ENCODE measurements at regions not wholly inside any gene's neighbourhood (a gene's known extent, or its start where the extent isn't known, plus 50 kb on each side); places are given as distances from the start of the nearest gene placed in this dataset.

GRCh38 chr2:144948205-144948855 lies 428.4 kb upstream of the ZEB2 start:
- no peak overlapping the region for H3K4me3 ChIP-seq
- H3K9me3 ChIP-seq: no peaks in the 10 kb centered on the region
- no peak overlapping the region for H3K27ac ChIP-seq
- DNase-seq: no peak
- peaks cover 0 to 4% of the 10 kb centered on the region in 2 donors for H3K4me1 ChIP-seq
- H3K27me3 ChIP-seq: no peaks in the 10 kb centered on the region
- TF ChIP-seq CTCF (IDR thresholded peaks at IDR 0.05) (no peak), POLR2A (IDR thresholded peaks at IDR 0.05) (no peak)
- intact Hi-C loops (cut with DNase I; ENCODE audit: low total_unique reads): no loop called here
- no peaks in the 10 kb centered on the region for H3K36me3 ChIP-seq

- no peak for DNase-seq
- intact Hi-C loops (cut with DNase I; ENCODE audit: low total_unique reads): no loop called here
- no peak overlapping the region for H3K27ac ChIP-seq
Observed at GRCh38 chr2:144947709-144948037, 427.8 kb upstream of the ZEB2 start.

GRCh38 chr2:144946263-144946662 lies 426.3 kb upstream of the ZEB2 start:
- intact Hi-C loops (cut with DNase I; ENCODE audit: low total_unique reads): no loop called here
- H3K36me3 ChIP-seq: no peaks in the 10 kb centered on the region
- TF ChIP-seq CTCF (IDR thresholded peaks at IDR 0.05): no peak
- TF ChIP-seq POLR2A (IDR thresholded peaks at IDR 0.05): no peak
- H3K27ac ChIP-seq: no peak overlapping the region
- H3K4me1 ChIP-seq: peaks cover 0 to 5% of the 10 kb centered on the region in 2 donors
- H3K9me3 ChIP-seq: no peaks in the 10 kb centered on the region
- H3K4me3 ChIP-seq: no peak overlapping the region
- H3K27me3 ChIP-seq: no peaks in the 10 kb centered on the region
- no peak for DNase-seq

More at GRCh38 chr2:144947709-144948037, 427.8 kb upstream of the ZEB2 start:
- H3K36me3 ChIP-seq: no peaks in the 10 kb centered on the region
- no peaks in the 10 kb centered on the region for H3K27me3 ChIP-seq
- TF ChIP-seq CTCF (IDR thresholded peaks at IDR 0.05) (no peak), POLR2A (IDR thresholded peaks at IDR 0.05) (no peak)
- H3K4me3 ChIP-seq: no peak overlapping the region
- H3K9me3 ChIP-seq: no peaks in the 10 kb centered on the region
- peaks cover 0 to 5% of the 10 kb centered on the region in 2 donors for H3K4me1 ChIP-seq

GRCh38 chr2:144944546-144945220 lies 424.8 kb upstream of the ZEB2 start:
- Histone ChIP-seq H3K36me3 (no peaks in the 10 kb centered on the region), H3K4me3 (no peak overlapping the region), H3K4me1 (peaks cover 0 to 5% of the 10 kb centered on the region in 2 donors), H3K9me3 (no peaks in the 10 kb centered on the region), H3K27me3 (no peaks in the 10 kb centered on the region), H3K27ac (peak overlapping the region in 1 of 2 donors; percentile 1)
- intact Hi-C loops (cut with DNase I; ENCODE audit: low total_unique reads): no loop called here
- TF ChIP-seq CTCF (IDR thresholded peaks at IDR 0.05) (no peak), POLR2A (IDR thresholded peaks at IDR 0.05) (no peak)
- no peak for DNase-seq

- H3K27ac ChIP-seq: peak overlapping the region in 1 of 2 donors; percentile 1
Observed at GRCh38 chr2:144943986-144944385, 424.1 kb upstream of the ZEB2 start.

More at GRCh38 chr2:144943986-144944385, 424.1 kb upstream of the ZEB2 start:
- Histone ChIP-seq H3K27me3 (no peaks in the 10 kb centered on the region), H3K36me3 (no peaks in the 10 kb centered on the region), H3K4me1 (peaks cover 0 to 6% of the 10 kb centered on the region in 2 donors), H3K4me3 (no peak overlapping the region), H3K9me3 (no peaks in the 10 kb centered on the region)
- intact Hi-C loops (cut with DNase I; ENCODE audit: low total_unique reads): no loop called here
- no peak for DNase-seq
- TF ChIP-seq POLR2A (IDR thresholded peaks at IDR 0.05) (no peak), CTCF (IDR thresholded peaks at IDR 0.05) (no peak)

All from uterus (tissue), 3 donors.